ENCODE measurements at regions not wholly inside any gene's neighbourhood (a gene's known extent, or its start where the extent isn't known, plus 50 kb on each side); places are given as distances from the start of the nearest gene placed in this dataset.
A peak's percentile ranks its signal among the peaks of the same experiment; 100 is the strongest.
"Not testable (repeated sequence)": the region's sequence is repeated elsewhere in the genome, so short reads cannot be mapped to it uniquely, and the experiment has no call there.

- no peaks in the 10 kb centered on the region for H3K9me3 Mint-ChIP-seq
- no peak for DNase-seq
- H3K4me1 Mint-ChIP-seq = no peaks in the 10 kb centered on the region
- no peak overlapping the region for H3K4me3 Mint-ChIP-seq
- H3K27me3 Mint-ChIP-seq = peaks cover 0 to 3% (median 1%) of the 10 kb centered on the region in 5 donors
- POLR2A ChIA-PET = no interaction called here
- ATAC-seq = no peak
- no peaks in the 10 kb centered on the region for H3K36me3 Mint-ChIP-seq
- H3K27ac Mint-ChIP-seq = no peak overlapping the region
These were observed 94.0 kb upstream of the RBPJ start for GRCh38 chr4:26226629-26227376.

- H3K4me1 Mint-ChIP-seq = no peaks in the 10 kb centered on the region
- no peaks in the 10 kb centered on the region for H3K9me3 Mint-ChIP-seq
- H3K27ac Mint-ChIP-seq = peak overlapping the region in 1 of 10 donors; percentile 54
- POLR2A ChIA-PET = no interaction called here
- ATAC-seq (no peak), DNase-seq (no peak)
- H3K4me3 Mint-ChIP-seq = no peak overlapping the region
- no peaks in the 10 kb centered on the region for H3K36me3 Mint-ChIP-seq
- peaks cover 0 to 3% (median 0%) of the 10 kb centered on the region in 5 donors for H3K27me3 Mint-ChIP-seq
These were observed 93.1 kb upstream of the RBPJ start for GRCh38 chr4:26227601-26228229.

- H3K36me3 Mint-ChIP-seq = no peaks in the 10 kb centered on the region
- H3K4me1 Mint-ChIP-seq = peaks cover 3 to 8% (median 8%) of the 10 kb centered on the region in 4 donors
- H3K27me3 Mint-ChIP-seq = peaks cover 0 to 3% (median 0%) of the 10 kb centered on the region in 5 donors
- DNase-seq (no peak), ATAC-seq (no peak)
- H3K27ac Mint-ChIP-seq = peak overlapping the region in 1 of 10 donors; percentile 32
- no peaks in the 10 kb centered on the region for H3K9me3 Mint-ChIP-seq
- POLR2A ChIA-PET = no interaction called here
- H3K4me3 Mint-ChIP-seq = no peak overlapping the region
These were observed 91.9 kb upstream of the RBPJ start for GRCh38 chr4:26228883-26229282.

- H3K4me3 Mint-ChIP-seq = no peak overlapping the region
- ATAC-seq = no peak
- peaks cover 0 to 3% (median 0%) of the 10 kb centered on the region in 5 donors for H3K27me3 Mint-ChIP-seq
- H3K27ac Mint-ChIP-seq = no peak overlapping the region
- no peak for DNase-seq
- POLR2A ChIA-PET = no interaction called here
- H3K4me1 Mint-ChIP-seq = peaks cover 3 to 13% (median 12%) of the 10 kb centered on the region in 4 donors
- no peaks in the 10 kb centered on the region for H3K9me3 Mint-ChIP-seq
- H3K36me3 Mint-ChIP-seq = no peaks in the 10 kb centered on the region
These were observed 90.8 kb upstream of the RBPJ start for GRCh38 chr4:26229974-26230373.

- H3K36me3 Mint-ChIP-seq = no peaks in the 10 kb centered on the region
- peak overlapping the region in 4 of 10 donors; percentile 3 to 53 (median 28) for H3K27ac Mint-ChIP-seq
- POLR2A ChIA-PET = interaction anchor here (0.6 kb wide), 1 partner anchor 91 kb away, joined by 3 read pairs; no protein-coding TSS in a partner anchor
- no peaks in the 10 kb centered on the region for H3K9me3 Mint-ChIP-seq
- H3K27me3 Mint-ChIP-seq = peaks cover 0 to 6% (median 4%) of the 10 kb centered on the region in 5 donors
- ATAC-seq (no peak), DNase-seq (no peak)
- peaks cover 3 to 13% (median 12%) of the 10 kb centered on the region in 4 donors for H3K4me1 Mint-ChIP-seq
- H3K4me3 Mint-ChIP-seq = no peak overlapping the region
These were observed 87.5 kb upstream of the RBPJ start for GRCh38 chr4:26233350-26233749.

GRCh38 chr4:26235500-26235899 is 85.3 kb upstream of the RBPJ start:
- POLR2A ChIA-PET = no interaction called here
- no peaks in the 10 kb centered on the region for H3K36me3 Mint-ChIP-seq
- H3K27ac Mint-ChIP-seq = no peak overlapping the region
- no peaks in the 10 kb centered on the region for H3K9me3 Mint-ChIP-seq
- DNase-seq (no peak), ATAC-seq (no peak)
- H3K27me3 Mint-ChIP-seq = peaks cover 0 to 18% (median 4%) of the 10 kb centered on the region in 5 donors
- peaks cover 3 to 13% (median 12%) of the 10 kb centered on the region in 4 donors for H3K4me1 Mint-ChIP-seq
- no peak overlapping the region for H3K4me3 Mint-ChIP-seq

- H3K4me3 Mint-ChIP-seq = no peak overlapping the region
- H3K27me3 Mint-ChIP-seq = peaks cover 0 to 18% (median 4%) of the 10 kb centered on the region in 5 donors
- H3K36me3 Mint-ChIP-seq = no peaks in the 10 kb centered on the region
These were observed 82.9 kb upstream of the RBPJ start for GRCh38 chr4:26237916-26238315.

GRCh38 chr4:26238426-26238777 is 82.4 kb upstream of the RBPJ start:
- Mint-ChIP-seq H3K27ac (peak overlapping the region in 1 of 10 donors; percentile 54), H3K4me1 (peaks cover 1 to 10% (median 9%) of the 10 kb centered on the region in 4 donors), H3K27me3 (peaks cover 0 to 18% (median 4%) of the 10 kb centered on the region in 5 donors), H3K36me3 (no peaks in the 10 kb centered on the region), H3K9me3 (no peaks in the 10 kb centered on the region), H3K4me3 (no peak overlapping the region)
- DNase-seq = no peak
- no peak for ATAC-seq
- POLR2A ChIA-PET = no interaction called here

More at GRCh38 chr4:26237916-26238315, 82.9 kb upstream of the RBPJ start:
- POLR2A ChIA-PET = no interaction called here
- no peak for ATAC-seq
- Mint-ChIP-seq H3K27ac (no peak overlapping the region), H3K9me3 (no peaks in the 10 kb centered on the region), H3K4me1 (peaks cover 3 to 13% (median 12%) of the 10 kb centered on the region in 4 donors)
- DNase-seq = no peak

- DNase-seq = no peak
These were observed 81.8 kb upstream of the RBPJ start for GRCh38 chr4:26238778-26239679.

GRCh38 chr4:26239801-26240200 is 81.0 kb upstream of the RBPJ start:
- no peak for DNase-seq
- no peak for ATAC-seq

More at GRCh38 chr4:26238778-26239679, 81.8 kb upstream of the RBPJ start:
- H3K4me1 Mint-ChIP-seq = peaks cover 0 to 4% (median 3%) of the 10 kb centered on the region in 4 donors
- no peak overlapping the region for H3K4me3 Mint-ChIP-seq
- no peak for ATAC-seq
- H3K27ac Mint-ChIP-seq = peak overlapping the region in 1 of 10 donors; percentile 54
- H3K9me3 Mint-ChIP-seq = no peaks in the 10 kb centered on the region
- POLR2A ChIA-PET = no interaction called here
- no peaks in the 10 kb centered on the region for H3K36me3 Mint-ChIP-seq
- peaks cover 0 to 18% (median 4%) of the 10 kb centered on the region in 5 donors for H3K27me3 Mint-ChIP-seq

DNA sequence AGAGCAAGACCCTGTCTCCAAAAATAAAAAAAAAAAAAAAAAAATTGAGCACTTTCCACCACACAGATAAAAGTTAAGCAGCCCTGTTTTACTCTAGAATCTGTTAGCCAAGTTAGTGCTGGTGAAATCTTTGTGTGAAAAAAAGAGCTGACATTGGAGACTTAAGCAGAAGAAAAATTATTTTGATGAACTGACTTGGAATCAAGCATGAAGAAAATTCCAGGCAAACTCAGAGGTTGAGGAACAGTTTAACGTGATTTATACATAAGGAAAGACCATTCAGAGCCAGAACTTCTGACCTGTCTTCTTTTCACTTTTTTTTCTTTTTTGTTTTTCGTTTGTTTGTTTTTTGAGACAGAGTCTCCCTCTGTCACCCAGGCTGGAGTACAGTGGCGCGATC is 79.6 kb upstream of the RBPJ start:
- no peaks in the 10 kb centered on the region for H3K4me1 Mint-ChIP-seq
- H3K27ac Mint-ChIP-seq = no peak overlapping the region
- peaks cover 0 to 18% (median 4%) of the 10 kb centered on the region in 5 donors for H3K27me3 Mint-ChIP-seq
- H3K4me3 Mint-ChIP-seq = no peak overlapping the region
- POLR2A ChIA-PET = no interaction called here
- H3K36me3 Mint-ChIP-seq = no peaks in the 10 kb centered on the region
- H3K9me3 Mint-ChIP-seq = peaks cover 0 to 1% (median 0%) of the 10 kb centered on the region in 9 donors
- ATAC-seq = no peak
- DNase-seq = no peak

More at GRCh38 chr4:26239801-26240200, 81.0 kb upstream of the RBPJ start:
- Mint-ChIP-seq H3K27ac (no peak overlapping the region), H3K36me3 (no peaks in the 10 kb centered on the region), H3K4me1 (no peaks in the 10 kb centered on the region), H3K27me3 (peaks cover 0 to 18% (median 4%) of the 10 kb centered on the region in 5 donors), H3K9me3 (no peaks in the 10 kb centered on the region), H3K4me3 (no peak overlapping the region)
- POLR2A ChIA-PET = no interaction called here

DNA sequence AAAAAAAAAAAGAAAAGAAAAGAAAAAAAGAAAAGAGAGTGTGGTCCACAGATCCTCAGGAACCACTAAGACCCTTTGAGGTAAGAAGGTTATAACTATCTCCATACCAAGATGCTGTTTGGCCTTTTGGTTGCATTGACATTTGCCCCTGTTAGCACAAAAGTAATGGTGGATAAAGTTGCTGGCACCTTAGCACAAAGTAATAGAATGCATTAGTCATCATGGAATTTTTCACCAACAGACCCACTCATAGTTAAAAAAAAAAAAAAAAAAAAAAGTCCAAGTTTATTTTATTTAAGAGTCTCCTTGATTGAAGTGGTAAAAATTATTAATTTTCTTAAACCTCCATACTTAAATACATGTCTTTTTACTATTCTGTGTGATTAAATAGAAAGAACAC is 78.4 kb upstream of the RBPJ start:
- H3K4me3 Mint-ChIP-seq = no peak overlapping the region
- H3K27me3 Mint-ChIP-seq = peaks cover 0 to 18% (median 4%) of the 10 kb centered on the region in 5 donors
- DNase-seq (no peak), ATAC-seq (no peak)
- POLR2A ChIA-PET = no interaction called here
- no peaks in the 10 kb centered on the region for H3K4me1 Mint-ChIP-seq
- no peak overlapping the region for H3K27ac Mint-ChIP-seq
- H3K36me3 Mint-ChIP-seq = no peaks in the 10 kb centered on the region
- H3K9me3 Mint-ChIP-seq = peaks cover 0 to 1% (median 0%) of the 10 kb centered on the region in 9 donors

DNA sequence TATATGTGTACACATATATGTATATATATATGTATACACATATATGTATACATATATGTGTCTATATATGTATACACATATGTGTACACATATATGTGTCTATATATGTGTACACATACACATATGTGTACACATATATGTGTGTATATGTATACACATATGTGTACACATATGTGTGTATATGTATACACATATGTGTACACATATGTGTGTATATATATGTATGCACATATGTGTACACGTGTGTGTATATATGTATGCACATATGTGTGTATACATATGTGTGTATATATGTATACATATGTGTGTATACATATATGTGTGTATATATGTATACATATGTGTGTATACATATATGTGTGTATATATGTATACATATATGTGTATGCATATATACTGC is 76.7 kb upstream of the RBPJ start:
- ATAC-seq, H3K36me3 Mint-ChIP-seq, H3K27ac Mint-ChIP-seq, DNase-seq, H3K9me3 Mint-ChIP-seq, H3K27me3 Mint-ChIP-seq, H3K4me3 Mint-ChIP-seq, POLR2A ChIA-PET, H3K4me1 Mint-ChIP-seq: not testable (repeated sequence)

Measured in naive thymus-derived CD8-positive, alpha-beta T cell (primary cell).